Sigmoid colon (tissue), 6 donors: ENCODE measurements at regions not wholly inside any gene's neighbourhood (a gene's known extent, or its start where the extent isn't known, plus 50 kb on each side); places are given as distances from the start of the nearest gene placed in this dataset.

ENCODE experiments used
- DNase-seq: peaks from one replicate; pipeline ENCODE4 v3.0.0-alpha.2; 2019
- H3K27ac ChIP-seq, 4 donors: fragments of 200-600 bp; sonication (generic); one replicate each; pipeline ENCODE4 v1.5.1; 2016 to 2019; ENCODE audit warnings: mild to moderate bottlenecking in 1 of 4
- H3K27me3 ChIP-seq, 3 donors: fragments of 200-600 bp; sonication (generic); one replicate each; pipeline ENCODE4 v1.5.1; 2019; ENCODE audit warnings: mild to moderate bottlenecking in 1 of 3
- H3K36me3 ChIP-seq, 4 donors: fragments of 200-600 bp; sonication (generic); one replicate each; pipeline ENCODE4 v1.5.1; 2016 to 2019
- H3K4me1 ChIP-seq, 4 donors: fragments of 200-600 bp; sonication (generic); one replicate each; pipeline ENCODE4 v1.5.1; 2017 to 2019
- H3K4me3 ChIP-seq, 4 donors: fragments of 200-600 bp; sonication (generic); one replicate each; pipeline ENCODE4 v1.5.1; 2017 to 2019; ENCODE audit warnings: mild to moderate bottlenecking in 2 of 4, moderate library complexity in 1 of 4
- H3K9me3 ChIP-seq, 4 donors: fragments of 200-600 bp in 3 of 4; sonication (generic) in 3 of 4; one replicate each; pipeline versions ENCODE4 v1.5.1 to v1.6.1; 2013 to 2019
- CTCF ChIP-seq, 4 experiments: fragments of 450-650 bp in 3 of 4; fragments of 200-600 bp in 1 of 4; IDR thresholded peaks; one replicate each; pipeline ENCODE4 v1.5.1; 2016 to 2019; ENCODE audit warnings: antibody characterized with exemption in 4 of 4, mild to moderate bottlenecking in 3 of 4, moderate library complexity in 2 of 4
- EP300 ChIP-seq, 4 donors: sonication (generic); formaldehyde crosslinking; IDR thresholded peaks; one replicate each; pipeline ENCODE4 v1.6.1; 2017; ENCODE audit warnings: antibody characterized with exemption in 4 of 4
- POLR2A ChIP-seq, 2 donors: fragments of 450-650 bp; IDR thresholded peaks; one replicate each; pipeline ENCODE4 v1.6.1; 2016; ENCODE audit warnings: antibody characterized with exemption in 2 of 2, mild to moderate bottlenecking in 2 of 2, moderate library complexity in 2 of 2
- POLR2AphosphoS5 ChIP-seq, 4 donors: sonication (generic); formaldehyde crosslinking; IDR thresholded peaks; one replicate each; pipeline ENCODE4 v1.6.1; 2017; ENCODE audit warnings: antibody characterized with exemption in 4 of 4
- WGBS, 2 donors: extraction: QIAGEN DNeasy Blood & Tissue Kit; methylation state at CpG; one replicate each; pipeline ENCODE4 v1.1.7; 2013; 5-methylcytosine and 5-hydroxymethylcytosine counted together
- intact Hi-C: fragments of 100-400 bp; cut with DNase I; formaldehyde crosslinking; loops from one replicate; pipeline ENCODE4 v1.15.1; 2023
- donor health status: healthy with polysubstance abuse.
- donor health status: healthy.

- H3K27ac ChIP-seq, result no peak overlapping the region
- no peaks in the 10 kb centered on the region for H3K4me1 ChIP-seq
- 85 to 86% methylated on average over 2 of the region's 2 CpGs for WGBS, 2 donors
- intact Hi-C loops, result no loop called here
- TF ChIP-seq POLR2AphosphoS5 (IDR thresholded peaks at IDR 0.05), result no peak
- no peak for TF ChIP-seq EP300 (IDR thresholded peaks at IDR 0.05)
- no peak for TF ChIP-seq CTCF (IDR thresholded peaks at IDR 0.05)
- no peak for TF ChIP-seq POLR2A (IDR thresholded peaks at IDR 0.05)
- H3K27me3 ChIP-seq, result no peaks in the 10 kb centered on the region
- H3K36me3 ChIP-seq, result no peaks in the 10 kb centered on the region
- H3K4me3 ChIP-seq, result no peak overlapping the region
- H3K9me3 ChIP-seq, result no peaks in the 10 kb centered on the region
- DNase-seq, result no peak
These were observed 128.2 kb downstream of the CPEB2 start for GRCh38 chr4:15130441-15130840.

GRCh38 chr4:15131551-15131950 is 129.3 kb downstream of the CPEB2 start:
- no peak for TF ChIP-seq POLR2A (IDR thresholded peaks at IDR 0.05)
- no peak for TF ChIP-seq POLR2AphosphoS5 (IDR thresholded peaks at IDR 0.05)
- TF ChIP-seq CTCF (IDR thresholded peaks at IDR 0.05), result no peak
- TF ChIP-seq EP300 (IDR thresholded peaks at IDR 0.05), result no peak
- intact Hi-C loops, result no loop called here
- no peaks in the 10 kb centered on the region for H3K4me1 ChIP-seq
- no peak overlapping the region for H3K4me3 ChIP-seq
- H3K36me3 ChIP-seq, result no peaks in the 10 kb centered on the region
- H3K27me3 ChIP-seq, result no peaks in the 10 kb centered on the region
- WGBS, 2 donors, result 65 to 68% methylated on average over 7 of the region's 7 CpGs
- H3K27ac ChIP-seq, result no peak overlapping the region
- no peak for DNase-seq
- peaks cover 0 to 3% (median 0%) of the 10 kb centered on the region in 4 donors for H3K9me3 ChIP-seq

- H3K27ac ChIP-seq, result no peak overlapping the region
- intact Hi-C loops, result no loop called here
- H3K27me3 ChIP-seq, result no peaks in the 10 kb centered on the region
- TF ChIP-seq CTCF (IDR thresholded peaks at IDR 0.05) (no peak), POLR2AphosphoS5 (IDR thresholded peaks at IDR 0.05) (no peak), EP300 (IDR thresholded peaks at IDR 0.05) (no peak), POLR2A (IDR thresholded peaks at IDR 0.05) (no peak)
- 41 to 50% methylated on average over 4 of the region's 4 CpGs for WGBS, 2 donors
- no peaks in the 10 kb centered on the region for H3K36me3 ChIP-seq
- no peak for DNase-seq
- no peaks in the 10 kb centered on the region for H3K4me1 ChIP-seq
- peaks cover 0 to 3% (median 1%) of the 10 kb centered on the region in 4 donors for H3K9me3 ChIP-seq
- H3K4me3 ChIP-seq, result no peak overlapping the region
These were observed 130.5 kb downstream of the CPEB2 start for GRCh38 chr4:15132739-15133138.

- DNase-seq, result no peak
- Histone ChIP-seq H3K27ac (no peak overlapping the region), H3K36me3 (no peaks in the 10 kb centered on the region), H3K4me3 (no peak overlapping the region), H3K9me3 (peaks cover 0 to 5% (median 1%) of the 10 kb centered on the region in 4 donors), H3K27me3 (no peaks in the 10 kb centered on the region), H3K4me1 (no peaks in the 10 kb centered on the region)
- WGBS, 2 donors, result 58 to 73% methylated on average over 1 of the region's 1 CpG
- intact Hi-C loops, result no loop called here
- no peak for TF ChIP-seq POLR2A (IDR thresholded peaks at IDR 0.05)
- TF ChIP-seq CTCF (IDR thresholded peaks at IDR 0.05), result no peak
These were observed 137.3 kb downstream of the CPEB2 start for GRCh38 chr4:15139599-15139998.

DNA sequence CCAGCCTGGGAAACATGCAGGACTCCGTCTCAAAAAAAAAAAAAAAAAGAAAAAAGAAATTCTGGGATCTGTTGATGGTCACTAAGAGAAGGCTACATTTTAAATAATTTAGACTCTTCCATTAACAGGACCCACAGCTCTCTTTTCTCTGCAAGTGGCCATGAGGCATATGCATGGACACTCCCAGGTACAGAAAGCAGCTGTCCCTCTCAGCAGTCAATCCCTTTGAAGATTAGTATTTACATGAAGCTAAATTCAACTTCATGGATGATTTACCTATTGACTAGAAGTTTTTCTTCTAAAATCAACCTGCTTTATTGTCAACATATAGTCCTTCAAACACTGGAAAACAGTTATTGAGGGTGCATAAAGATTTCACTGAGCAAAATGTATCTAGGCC is 139.9 kb downstream of the CPEB2 start:
- Histone ChIP-seq H3K36me3 (no peaks in the 10 kb centered on the region), H3K27me3 (no peaks in the 10 kb centered on the region), H3K9me3 (peaks cover 0 to 2% (median 0%) of the 10 kb centered on the region in 4 donors), H3K4me1 (no peaks in the 10 kb centered on the region), H3K4me3 (no peak overlapping the region), H3K27ac (no peak overlapping the region)
- TF ChIP-seq POLR2A (IDR thresholded peaks at IDR 0.05) (no peak), CTCF (IDR thresholded peaks at IDR 0.05) (no peak), EP300 (IDR thresholded peaks at IDR 0.05) (no peak), POLR2AphosphoS5 (IDR thresholded peaks at IDR 0.05) (no peak)
- no peak for DNase-seq
- intact Hi-C loops, result no loop called here
- WGBS, 2 donors, result 43 to 96% methylated on average over 1 of the region's 1 CpG
